H54 (cell line): ENCODE measurements at regions not wholly inside any gene's neighbourhood (a gene's known extent, or its start where the extent isn't known, plus 50 kb on each side); places are given as distances from the start of the nearest gene placed in this dataset.

Experiments
- DNase-seq: peaks from one replicate; pipeline ENCODE4 v3.0.0; 2011; ENCODE audit warnings: low spot score, mixed read lengths; ENCODE audit not compliant: insufficient read length
- FAIRE-seq: peaks from 3 replicates; lab custom pipeline; 2011; peaks lifted over from hg19 to GRCh38; lab: Jason Lieb, UNC
- POLR2A ChIP-seq: IDR thresholded peaks from 2 replicates; pipeline ENCODE4 v1.6.1; 2011; ENCODE audit warnings: low read depth, mild to moderate bottlenecking, low read length

DNA sequence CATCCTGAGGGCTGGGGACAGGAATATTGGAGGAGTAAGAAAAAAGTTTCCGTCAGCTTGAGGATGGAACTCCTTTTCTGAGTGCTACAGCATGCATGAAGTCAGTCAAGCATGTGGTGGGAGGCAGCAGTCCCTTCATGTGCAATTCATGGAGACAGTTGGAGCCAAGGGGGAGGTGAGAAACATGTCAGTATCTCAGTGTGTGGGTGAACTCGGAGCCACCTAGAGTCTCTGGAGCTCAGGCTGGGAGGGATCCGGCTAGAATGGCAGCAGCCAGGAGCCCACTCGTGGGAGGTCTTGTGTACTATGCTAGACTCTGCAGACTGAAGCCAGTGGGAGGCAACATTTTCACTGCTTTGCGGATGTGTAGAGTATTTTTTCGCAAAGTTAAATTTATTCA is 60.3 kb downstream of the AVPR1A start:
- DNase-seq (no peak), FAIRE-seq (no peak)
- no peak for TF ChIP-seq POLR2A

DNA sequence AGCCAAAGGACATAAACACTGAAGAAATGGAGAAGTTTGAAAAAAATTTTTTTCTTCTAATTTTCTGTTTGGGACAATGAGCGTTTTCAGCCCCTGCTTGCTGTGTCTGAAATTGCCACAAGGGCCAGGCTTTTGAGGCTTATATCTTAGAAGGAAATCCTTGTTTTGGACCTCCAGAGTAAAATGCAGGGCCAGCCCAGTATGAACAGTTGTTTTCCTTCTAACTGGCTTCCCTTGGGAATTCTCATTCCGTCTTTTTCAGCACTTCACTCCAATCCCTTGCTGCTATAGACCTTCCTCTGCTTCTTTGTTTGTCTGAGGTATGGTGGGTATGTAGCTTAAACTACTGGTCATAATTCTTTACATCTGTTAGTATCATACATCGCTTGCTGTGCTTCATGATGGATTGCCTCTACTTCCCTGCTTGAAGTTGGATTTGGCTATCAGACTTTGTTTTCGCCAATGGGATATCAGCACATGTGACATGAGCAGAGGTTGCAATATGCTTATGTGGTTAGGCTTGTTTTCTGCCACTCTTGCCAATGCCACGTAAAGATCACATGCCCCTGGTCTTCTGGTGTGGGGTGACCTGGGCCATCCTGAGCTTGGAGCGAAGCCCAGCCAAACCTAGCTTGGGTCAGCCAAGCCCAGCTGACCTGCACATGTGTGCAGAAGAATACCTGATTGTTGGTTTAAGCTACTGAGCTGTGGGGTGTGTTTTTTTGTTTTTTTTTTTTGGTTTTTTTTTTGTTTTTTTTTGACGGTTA is 64.7 kb downstream of the AVPR1A start:
- no peak for FAIRE-seq
- no peak for TF ChIP-seq POLR2A
- no peak for DNase-seq

GRCh38 chr12:63085120-63085519 is 65.9 kb downstream of the AVPR1A start:
- DNase-seq (no peak), FAIRE-seq (no peak)
- no peak for TF ChIP-seq POLR2A

- no peak for FAIRE-seq
- no peak for DNase-seq
- TF ChIP-seq POLR2A: no peak
Measured at GRCh38 chr12:63084501-63084900, 66.5 kb downstream of the AVPR1A start.

DNA sequence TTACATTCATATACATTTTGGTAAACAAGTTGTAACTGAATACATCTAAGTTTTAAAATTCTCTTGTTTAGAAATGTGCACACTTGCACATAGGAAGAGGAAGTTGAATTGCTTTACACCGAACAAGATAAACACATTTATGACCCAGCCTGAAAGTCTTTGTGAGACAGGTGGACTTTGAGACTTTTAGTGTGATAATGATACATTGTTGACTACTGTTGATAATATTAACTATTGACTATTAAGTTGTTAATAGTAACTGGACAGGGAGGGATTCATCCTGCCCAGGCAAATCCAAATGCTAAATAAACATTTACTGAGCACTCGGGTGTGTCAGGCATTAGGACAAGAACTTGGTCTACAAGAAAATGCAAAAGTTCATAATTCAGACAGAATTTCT is 68.0 kb downstream of the AVPR1A start:
- no peak for FAIRE-seq
- DNase-seq: no peak
- no peak for TF ChIP-seq POLR2A

DNA sequence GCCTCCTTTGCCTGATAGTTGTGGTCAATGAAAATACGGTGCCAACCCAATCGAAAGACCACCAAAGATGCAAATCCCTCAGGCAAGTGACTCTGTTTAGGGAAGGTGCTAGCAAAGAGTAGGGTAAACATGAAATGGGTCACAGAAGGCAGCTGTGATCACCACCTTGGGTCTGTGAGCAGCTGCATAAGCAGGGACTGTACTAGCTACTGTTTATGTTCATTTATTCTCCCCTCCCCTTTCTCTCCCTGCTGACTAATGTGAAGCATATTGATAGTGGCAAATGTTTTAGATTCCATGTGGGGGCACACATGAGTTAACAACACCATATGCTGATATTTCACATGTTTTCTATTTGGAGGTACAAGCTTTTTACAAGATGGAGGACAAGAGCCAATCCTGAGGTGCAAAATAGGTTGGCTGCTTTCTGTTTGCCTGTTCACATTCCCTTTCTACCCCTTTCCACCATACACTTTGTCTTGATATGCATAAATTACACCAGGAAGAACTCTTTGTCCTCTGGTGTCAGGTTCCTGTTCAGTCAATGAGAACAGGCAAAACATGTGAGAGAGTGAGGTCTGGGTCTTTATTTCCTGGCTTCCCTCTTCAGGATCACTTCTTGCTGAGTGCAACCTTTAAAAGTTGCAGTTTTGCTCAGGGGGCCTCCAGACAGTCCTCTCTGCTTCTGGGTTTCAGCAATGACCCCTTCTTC is 71.1 kb downstream of the AVPR1A start:
- TF ChIP-seq POLR2A: no peak
- DNase-seq (no peak), FAIRE-seq (no peak)

DNA sequence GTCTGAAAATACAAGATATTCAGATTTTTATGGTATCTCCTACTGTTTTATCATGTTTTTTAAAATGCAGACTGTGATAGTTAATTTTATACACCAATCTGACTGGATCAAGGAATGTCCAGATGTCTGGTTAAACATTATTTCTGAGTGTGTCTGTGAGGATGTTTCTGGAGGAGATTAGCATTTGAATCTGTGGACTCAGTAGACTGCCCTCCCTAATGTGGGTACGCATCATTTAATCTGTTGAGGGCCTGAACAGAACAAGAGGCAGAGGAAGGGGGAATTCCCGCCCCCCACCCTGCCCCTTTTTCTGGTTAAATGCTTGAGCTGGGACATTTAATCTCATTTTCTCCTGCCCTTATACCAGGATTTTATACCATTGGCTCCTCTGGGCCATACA is 72.1 kb downstream of the AVPR1A start:
- DNase-seq (no peak), FAIRE-seq (no peak)
- no peak for TF ChIP-seq POLR2A

DNA sequence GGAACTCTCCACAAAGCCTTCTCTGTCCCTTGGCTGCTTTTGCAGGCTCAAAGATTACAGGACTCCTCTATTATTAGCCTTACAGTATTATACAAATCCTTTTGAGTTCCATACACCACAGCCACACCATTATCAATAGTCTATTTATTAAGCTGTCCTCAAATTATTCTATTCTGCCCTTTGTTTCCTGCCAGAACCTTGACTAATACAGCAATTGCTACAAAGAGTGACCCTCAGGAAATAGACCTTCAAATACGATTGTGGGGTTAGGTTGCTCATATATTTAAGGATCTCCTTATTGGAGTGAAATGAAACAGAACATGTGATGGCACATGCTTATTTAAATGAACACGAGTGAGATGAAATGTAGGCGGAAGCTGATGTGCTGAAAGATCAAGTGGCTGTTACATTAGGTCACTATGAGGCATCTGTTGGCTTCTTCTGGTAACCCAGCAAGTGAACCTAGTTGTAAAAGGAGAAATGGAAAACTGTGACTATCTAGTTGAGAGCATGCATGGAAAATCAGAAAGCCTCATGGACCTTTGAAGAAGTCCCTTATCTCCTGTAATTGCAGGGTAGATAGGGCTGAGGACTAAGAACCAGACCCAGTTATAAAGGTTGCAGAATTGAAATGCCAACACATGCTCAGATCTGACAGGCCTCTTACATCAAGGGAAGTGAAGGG is 75.5 kb downstream of the AVPR1A start:
- no peak for DNase-seq
- no peak for TF ChIP-seq POLR2A
- no peak for FAIRE-seq

- FAIRE-seq (no peak), DNase-seq (no peak)
- no peak for TF ChIP-seq POLR2A
Measured at GRCh38 chr12:63070709-63071108, 80.3 kb downstream of the AVPR1A start.

DNA sequence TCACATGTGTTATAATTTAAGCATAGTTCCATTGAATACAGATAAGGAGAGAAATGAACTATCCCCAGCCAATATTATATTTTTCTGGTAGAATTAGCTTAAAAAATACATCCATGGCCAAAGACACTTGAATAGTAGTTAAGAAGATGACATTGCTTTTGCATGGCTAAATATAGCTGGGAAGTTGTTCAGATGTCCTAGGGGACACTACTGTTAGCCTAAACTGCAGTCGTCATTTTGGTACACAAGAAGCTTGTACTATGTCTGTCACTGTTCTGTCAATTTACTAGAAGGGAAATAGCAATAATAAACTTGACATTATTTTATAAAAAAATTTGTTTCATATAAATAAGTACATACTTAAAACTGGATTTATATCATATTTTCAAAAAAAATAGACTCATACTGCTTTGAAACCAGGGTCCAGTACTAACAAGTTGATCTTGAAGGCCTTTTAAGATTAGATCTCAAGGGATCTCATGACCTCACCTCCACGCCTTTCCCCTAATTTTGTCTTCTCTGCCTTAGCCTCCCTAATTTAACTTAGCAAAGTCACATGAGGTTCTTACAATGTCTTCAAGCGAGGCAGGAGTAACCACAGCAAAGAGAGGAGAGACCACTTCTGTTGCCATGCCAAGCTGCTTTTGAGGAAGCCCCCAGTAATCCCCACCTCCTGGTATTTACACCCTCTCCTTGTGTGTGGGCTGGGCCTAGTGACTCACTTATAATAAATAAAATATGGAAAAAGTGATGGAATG is 81.0 kb downstream of the AVPR1A start:
- DNase-seq: no peak
- no peak for FAIRE-seq
- TF ChIP-seq POLR2A: no peak

DNA sequence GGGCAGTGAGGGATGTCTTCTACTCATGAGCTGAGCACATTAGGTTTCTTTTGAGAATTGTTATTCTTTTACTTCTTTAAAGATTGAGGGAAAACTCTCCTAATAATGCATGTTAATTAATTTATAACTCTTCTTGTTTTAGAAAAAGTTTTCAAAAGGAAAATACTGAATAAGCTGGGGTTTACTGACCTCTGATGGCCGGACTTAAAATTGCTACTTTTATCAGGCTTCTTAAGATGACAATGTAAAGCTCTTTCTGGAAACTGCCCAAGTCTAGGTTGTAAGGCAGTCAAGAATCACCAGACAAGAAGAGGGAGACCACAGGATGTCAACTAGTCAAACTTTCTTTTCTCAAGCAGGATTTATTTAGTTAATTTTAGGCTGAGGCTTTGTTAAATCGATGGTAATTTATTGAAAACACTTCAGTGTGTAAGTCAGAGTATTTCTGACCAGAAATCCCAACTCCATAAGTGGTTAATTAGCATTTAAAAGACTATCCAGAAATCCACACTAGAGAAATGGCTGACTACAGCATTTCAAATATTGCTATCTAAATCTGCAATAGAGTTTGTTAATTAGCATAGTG is 82.1 kb downstream of the AVPR1A start:
- DNase-seq: no peak
- FAIRE-seq: peak; percentile 91

GRCh38 chr12:63066782-63067181 is 84.2 kb downstream of the AVPR1A start:
- no peak for DNase-seq
- FAIRE-seq: no peak
- TF ChIP-seq POLR2A: no peak

More for the DNA sequence above, 82.1 kb downstream of the AVPR1A start:
- TF ChIP-seq POLR2A: no peak

DNA sequence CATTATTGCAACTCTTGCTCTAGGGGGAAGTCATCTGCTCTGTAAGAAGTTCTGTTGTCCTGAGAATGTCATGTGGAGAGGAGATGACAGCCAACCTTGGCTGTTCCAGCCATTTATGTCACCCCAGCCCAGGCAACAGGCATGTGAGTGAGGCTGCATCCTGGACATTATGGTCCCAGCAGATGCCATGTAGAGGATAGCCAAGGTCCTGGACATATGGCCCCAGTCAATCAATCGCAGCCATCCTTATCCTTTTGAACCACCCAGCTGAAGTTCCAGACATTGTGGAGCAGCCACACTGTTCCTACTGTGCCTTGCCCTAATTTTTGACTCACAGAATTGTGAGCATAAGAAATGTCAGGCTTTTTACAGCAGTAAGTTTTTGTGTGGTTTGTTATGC is 84.9 kb downstream of the AVPR1A start:
- no peak for TF ChIP-seq POLR2A
- DNase-seq: no peak
- no peak for FAIRE-seq
